Common myeloid progenitor, CD34-positive (primary cell): ENCODE measurements at regions not wholly inside any gene's neighbourhood (a gene's known extent, or its start where the extent isn't known, plus 50 kb on each side); places are given as distances from the start of the nearest gene placed in this dataset.

Experiments used
- CTCF ChIA-PET: fragments of 350-600 bp; sonication (Branson Sonifier 250); formaldehyde crosslinking; loops from one replicate; lab custom pipeline; 2021; ENCODE audit warnings: antibody characterized with exemption; lab: Charles Lee
- POLR2A ChIA-PET: fragments of 350-600 bp; sonication (Branson Sonifier 250); formaldehyde crosslinking; loops from one replicate; lab custom pipeline; 2021; ENCODE audit warnings: antibody characterized with exemption; lab: Charles Lee
- DNase-seq, 3 donors: peaks; one replicate each; pipeline versions ENCODE4 v3.0.0 to v3.0.0-alpha.2; 2013
- H3K27ac ChIP-seq, 2 experiments: 1 replicate in 1 of 2; 2 replicates in 1 of 2; pipeline ENCODE4 v1.7.0; 2013; ENCODE audit warnings: inconsistent platforms in 2 of 2, low read length in 2 of 2, mild to moderate bottlenecking in 2 of 2, low read depth in 1 of 2, moderate library complexity in 1 of 2; ENCODE audit not compliant: severe bottlenecking in 2 of 2, insufficient read depth in 1 of 2, poor library complexity in 1 of 2
- H3K27me3 ChIP-seq, 5 experiments: replicated peaks in 2 of 5; 1 replicate in 3 of 5; 2 replicates in 2 of 5; pipeline versions ENCODE4 v1.6.1 to v1.7.0; 2013; ENCODE audit warnings: low read length in 4 of 5, mild to moderate bottlenecking in 2 of 5, moderate library complexity in 2 of 5, inconsistent platforms in 1 of 5; ENCODE audit not compliant: insufficient read depth in 5 of 5, control insufficient read depth in 4 of 5
- H3K36me3 ChIP-seq, 4 experiments: 1 replicate in 2 of 4; 2 replicates in 2 of 4; pipeline versions ENCODE4 v1.6.1 to v1.7.0; 2013; ENCODE audit warnings: low read length in 3 of 4, control low read depth in 1 of 4, mild to moderate bottlenecking in 1 of 4; ENCODE audit not compliant: control insufficient read depth in 4 of 4, insufficient read depth in 4 of 4
- H3K4me1 ChIP-seq, 4 experiments: 1 replicate in 3 of 4; 2 replicates in 1 of 4; pipeline versions ENCODE4 v1.6.1 to v1.7.1; 2013; ENCODE audit warnings: low read length in 3 of 4, mild to moderate bottlenecking in 3 of 4, control low read depth in 1 of 4, inconsistent platforms in 1 of 4, moderate library complexity in 1 of 4; ENCODE audit not compliant: control insufficient read depth in 4 of 4, insufficient read depth in 4 of 4; ENCODE audit errors: control extremely low read depth in 1 of 4
- H3K4me3 ChIP-seq, 7 experiments: 1 replicate in 4 of 7; 2 replicates in 3 of 7; pipeline versions ENCODE4 v1.5.1 to v1.7.0; 2013; ENCODE audit warnings: mild to moderate bottlenecking in 7 of 7, low read length in 6 of 7, moderate library complexity in 6 of 7, inconsistent platforms in 2 of 7, low read depth in 2 of 7, control low read depth in 1 of 7; ENCODE audit not compliant: insufficient read depth in 4 of 7, control insufficient read depth in 1 of 7; ENCODE audit errors: extremely low read depth in 1 of 7
- H3K9me3 ChIP-seq, 5 experiments: 1 replicate in 4 of 5; 2 replicates in 1 of 5; pipeline versions ENCODE4 v1.6.1 to v1.7.1; 2013; ENCODE audit warnings: low read length in 4 of 5, mild to moderate bottlenecking in 2 of 5, inconsistent platforms in 1 of 5, low read depth in 1 of 5, moderate library complexity in 1 of 5; ENCODE audit not compliant: control insufficient read depth in 4 of 5, insufficient read depth in 2 of 5; ENCODE audit errors: control extremely low read depth in 1 of 5
- WGBS: methylation state at CpG from one replicate; pipeline ENCODE4 v1.1.5; 2013; ENCODE audit not compliant: insufficient coverage; 5-methylcytosine and 5-hydroxymethylcytosine counted together

- Histone ChIP-seq H3K36me3 (no peaks in the 10 kb centered on the region), H3K27ac (no peak overlapping the region), H3K4me1 (no peaks in the 10 kb centered on the region), H3K27me3 (no peaks in the 10 kb centered on the region), H3K4me3 (no peak overlapping the region), H3K9me3 (peaks cover 0 to 2% (median 0%) of the 10 kb centered on the region in 5 experiments)
- POLR2A ChIA-PET = no interaction called here
- WGBS = no CpG with 5 or more reads among the region's 1 CpG
- CTCF ChIA-PET = no interaction called here
- no peak for DNase-seq
Measured at GRCh38 chr2:23114299-23114698, 270.7 kb upstream of the KLHL29 start.

GRCh38 chr2:23118313-23118712 lies 266.7 kb upstream of the KLHL29 start:
- no peak for DNase-seq
- WGBS = 91% methylated on average over 9 of the region's 9 CpGs
- Histone ChIP-seq H3K27me3 (no peaks in the 10 kb centered on the region), H3K4me3 (no peak overlapping the region), H3K36me3 (no peaks in the 10 kb centered on the region), H3K4me1 (no peaks in the 10 kb centered on the region), H3K9me3 (no peaks in the 10 kb centered on the region), H3K27ac (no peak overlapping the region)
- ChIA-PET CTCF (no interaction called here), POLR2A (no interaction called here)

DNA sequence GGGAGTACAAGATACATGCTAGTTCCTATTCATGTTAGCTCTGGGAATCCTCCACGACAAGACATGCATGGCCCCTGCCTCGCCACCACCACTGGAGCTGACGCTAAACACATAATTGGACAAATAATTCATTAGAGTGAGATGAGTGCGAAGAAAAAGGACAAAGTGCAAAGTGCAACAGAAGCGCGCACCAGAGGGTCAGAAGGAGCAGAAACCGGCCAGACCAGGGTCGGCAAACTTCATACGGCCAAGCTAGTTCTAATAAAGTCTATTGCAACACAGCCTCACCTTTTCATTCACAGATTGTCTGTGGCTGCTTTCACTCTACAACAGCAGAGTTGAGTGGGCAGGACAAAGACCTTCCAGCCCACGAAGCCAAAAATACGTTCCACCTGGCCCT lies 266.1 kb upstream of the KLHL29 start:
- POLR2A ChIA-PET = no interaction called here
- H3K4me1 ChIP-seq = no peaks in the 10 kb centered on the region
- no peaks in the 10 kb centered on the region for H3K36me3 ChIP-seq
- H3K4me3 ChIP-seq = no peak overlapping the region
- CTCF ChIA-PET = no interaction called here
- no peak for DNase-seq
- H3K9me3 ChIP-seq = no peaks in the 10 kb centered on the region
- WGBS = 95% methylated on average over 11 of the region's 11 CpGs
- H3K27me3 ChIP-seq = no peaks in the 10 kb centered on the region
- H3K27ac ChIP-seq = no peak overlapping the region

DNA sequence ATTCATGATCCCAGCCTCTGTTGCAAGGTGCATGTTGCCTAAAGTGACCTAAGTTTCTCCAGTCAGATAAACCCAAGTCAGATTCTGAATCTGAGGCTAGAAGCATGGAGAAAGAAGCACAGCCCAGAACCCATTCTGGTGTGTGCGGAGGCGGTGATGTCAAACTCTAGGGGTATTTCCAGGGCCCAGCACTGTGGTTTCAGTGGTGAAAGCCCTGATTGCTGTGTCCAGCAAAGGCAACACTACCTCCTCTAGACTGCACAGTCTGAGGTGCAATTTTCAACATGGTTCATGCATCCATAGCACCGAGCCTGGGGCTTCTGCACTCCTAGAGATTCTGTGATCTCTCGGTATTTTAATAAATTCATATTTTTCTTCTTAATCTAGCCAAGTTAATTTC lies 264.8 kb upstream of the KLHL29 start:
- CTCF ChIA-PET = no interaction called here
- Histone ChIP-seq H3K27me3 (no peaks in the 10 kb centered on the region), H3K9me3 (no peaks in the 10 kb centered on the region), H3K4me1 (no peaks in the 10 kb centered on the region), H3K27ac (no peak overlapping the region), H3K36me3 (no peaks in the 10 kb centered on the region), H3K4me3 (no peak overlapping the region)
- 100% methylated on average over 2 of the region's 4 CpGs for WGBS
- DNase-seq = no peak
- POLR2A ChIA-PET = no interaction called here

- WGBS = 100% methylated on average over 3 of the region's 4 CpGs
- ChIA-PET CTCF (no interaction called here), POLR2A (no interaction called here)
- no peak overlapping the region for H3K4me3 ChIP-seq
- no peak overlapping the region for H3K27ac ChIP-seq
- H3K27me3 ChIP-seq = no peaks in the 10 kb centered on the region
- H3K36me3 ChIP-seq = no peaks in the 10 kb centered on the region
- H3K4me1 ChIP-seq = no peaks in the 10 kb centered on the region
- no peak for DNase-seq
- no peaks in the 10 kb centered on the region for H3K9me3 ChIP-seq
Measured at GRCh38 chr2:23121968-23122648, 262.9 kb upstream of the KLHL29 start.

GRCh38 chr2:23122681-23123215 lies 262.2 kb upstream of the KLHL29 start:
- ChIA-PET POLR2A (no interaction called here), CTCF (no interaction called here)
- Histone ChIP-seq H3K27me3 (no peaks in the 10 kb centered on the region), H3K9me3 (no peaks in the 10 kb centered on the region), H3K4me1 (no peaks in the 10 kb centered on the region), H3K27ac (no peak overlapping the region), H3K36me3 (no peaks in the 10 kb centered on the region), H3K4me3 (no peak overlapping the region)
- WGBS = 98% methylated on average over 5 of the region's 5 CpGs
- DNase-seq = no peak

GRCh38 chr2:23123686-23124085 lies 261.3 kb upstream of the KLHL29 start:
- ChIA-PET POLR2A (no interaction called here), CTCF (no interaction called here)
- no peaks in the 10 kb centered on the region for H3K36me3 ChIP-seq
- DNase-seq = no peak
- no peak overlapping the region for H3K27ac ChIP-seq
- no peaks in the 10 kb centered on the region for H3K27me3 ChIP-seq
- H3K9me3 ChIP-seq = peaks cover 0 to 2% (median under 1%) of the 10 kb centered on the region in 5 experiments
- H3K4me1 ChIP-seq = no peaks in the 10 kb centered on the region
- H3K4me3 ChIP-seq = no peak overlapping the region
- WGBS = 93% methylated on average over 2 of the region's 2 CpGs
